CD1c-positive myeloid dendritic cell (primary cell): ENCODE measurements at regions not wholly inside any gene's neighbourhood (a gene's known extent, or its start where the extent isn't known, plus 50 kb on each side); places are given as distances from the start of the nearest gene placed in this dataset.
"Not testable (repeated sequence)": the region's sequence is repeated elsewhere in the genome, so short reads cannot be mapped to it uniquely, and the experiment has no call there.

ENCODE experiments used
- DNase-seq: peaks from one replicate; pipeline ENCODE4 v3.0.0-alpha.2; 2016; ENCODE audit errors: extremely low spot score

GRCh38 chr15:19899021-19899824 is 642.4 kb downstream of the GOLGA6L6 start:
- DNase-seq: no peak

- DNase-seq: not testable (repeated sequence)
Measured at GRCh38 chr15:19888811-19889210, 652.8 kb downstream of the GOLGA6L6 start.

- not testable (repeated sequence) for DNase-seq
Measured at GRCh38 chr15:19844061-19844460, 697.5 kb downstream of the GOLGA6L6 start.
